DMS79 treated with DMSO at 0.1 percent for 48 hours (cell line): ENCODE measurements at regions not wholly inside any gene's neighbourhood (a gene's known extent, or its start where the extent isn't known, plus 50 kb on each side); places are given as distances from the start of the nearest gene placed in this dataset.

ENCODE experiments used
- DNase-seq: peaks from one replicate; lab custom pipeline; 2025; lab: John Stamatoyannopoulos, UW

DNA sequence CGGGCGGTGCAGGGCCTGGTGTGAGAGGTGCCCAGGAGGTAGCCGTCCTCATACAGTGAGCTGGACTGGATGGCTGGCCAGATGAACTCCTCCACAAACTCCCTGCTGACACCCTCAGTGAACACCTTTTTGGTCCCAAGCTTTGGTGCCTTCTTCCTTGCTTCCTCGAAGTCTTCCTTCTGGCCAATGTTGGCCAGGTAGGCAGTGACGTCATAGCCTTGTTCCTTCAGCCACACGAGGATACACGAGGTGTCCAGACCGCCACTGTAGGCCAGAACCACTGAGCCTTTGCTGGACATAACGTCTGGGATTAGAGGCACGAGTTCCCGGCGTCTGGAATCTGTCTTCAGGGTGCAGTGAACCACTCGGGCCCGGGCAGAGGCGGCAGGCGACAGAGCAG is 206.8 kb upstream of the SP4 start:
- DNase-seq = no peak

- no peak for DNase-seq
Observed at GRCh38 chr7:21238400-21239116, 189.3 kb upstream of the SP4 start.

DNA sequence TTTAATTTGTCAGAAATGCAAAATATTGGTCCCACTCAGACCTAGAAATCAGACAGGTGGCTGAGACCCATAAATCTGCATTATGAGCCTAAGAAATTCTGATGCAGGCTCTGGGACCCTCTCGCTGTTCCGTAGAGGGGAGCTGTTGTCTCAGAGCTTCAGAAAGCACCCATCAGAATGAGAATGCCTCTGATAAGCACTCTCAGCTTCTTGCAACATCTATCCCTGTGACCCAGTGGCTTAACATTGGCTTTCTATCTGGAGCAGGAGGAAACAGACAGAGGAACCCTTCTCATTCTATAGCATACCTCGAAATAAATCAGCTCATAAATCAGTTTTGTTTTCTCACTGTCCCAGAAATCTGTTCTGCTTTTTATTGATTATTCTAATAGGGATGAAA is 184.6 kb upstream of the SP4 start:
- DNase-seq = no peak

- DNase-seq = no peak
Observed at GRCh38 chr7:21251151-21251800, 176.6 kb upstream of the SP4 start.

GRCh38 chr7:21253740-21254687 is 173.9 kb upstream of the SP4 start:
- peak; percentile 31 for DNase-seq

GRCh38 chr7:21256310-21256877 is 171.5 kb upstream of the SP4 start:
- peak; percentile 12 for DNase-seq

DNA sequence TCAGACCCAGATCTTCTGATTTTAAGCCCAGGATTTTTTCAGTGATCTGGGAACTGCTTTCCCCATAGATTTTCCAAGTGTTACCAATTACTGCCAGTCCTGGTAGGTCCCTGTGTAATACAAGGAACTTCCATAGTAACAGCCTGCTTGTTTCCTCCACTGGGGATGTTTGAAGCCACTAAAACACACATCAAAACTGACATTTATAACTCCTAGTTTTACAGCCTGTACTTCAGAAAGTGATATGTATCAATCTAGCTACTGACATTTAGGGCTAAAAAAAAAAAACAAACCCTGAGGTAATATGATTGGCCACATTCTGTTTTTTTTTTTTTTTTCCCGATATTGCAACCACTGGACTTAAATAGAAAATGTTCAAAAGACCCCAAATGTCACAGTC is 166.9 kb upstream of the SP4 start:
- DNase-seq = no peak

- DNase-seq = no peak
Observed at GRCh38 chr7:21261627-21262594, 166.0 kb upstream of the SP4 start.

- no peak for DNase-seq
Observed at GRCh38 chr7:21269021-21269420, 158.9 kb upstream of the SP4 start.

DNA sequence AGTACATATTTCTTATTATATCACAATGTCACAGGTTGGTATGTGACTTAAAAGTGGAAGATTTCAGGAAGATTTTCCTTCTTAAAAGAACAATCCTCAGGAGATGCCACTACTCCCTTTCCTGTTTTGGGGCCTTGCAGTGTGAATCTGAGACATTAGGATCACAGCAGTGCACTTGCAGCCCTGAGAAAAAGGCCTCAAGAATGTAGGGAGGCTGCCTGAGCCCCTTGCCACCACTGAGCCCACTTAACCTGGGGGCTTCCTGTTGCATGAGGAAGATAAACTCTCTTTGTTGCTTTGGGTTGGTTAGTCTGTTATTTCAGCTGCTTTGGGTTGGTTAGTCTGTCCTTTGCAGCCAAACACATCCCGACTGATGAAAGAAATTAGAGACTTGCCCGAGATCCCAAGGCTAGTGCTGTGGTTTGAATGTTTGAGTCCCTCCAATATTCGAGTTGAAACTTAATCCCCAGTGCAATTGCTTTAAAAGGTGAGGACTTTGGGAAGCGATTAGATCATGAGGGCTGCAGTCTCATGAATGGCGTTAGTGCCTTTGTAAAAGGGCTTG is 151.3 kb upstream of the SP4 start:
- no peak for DNase-seq

DNA sequence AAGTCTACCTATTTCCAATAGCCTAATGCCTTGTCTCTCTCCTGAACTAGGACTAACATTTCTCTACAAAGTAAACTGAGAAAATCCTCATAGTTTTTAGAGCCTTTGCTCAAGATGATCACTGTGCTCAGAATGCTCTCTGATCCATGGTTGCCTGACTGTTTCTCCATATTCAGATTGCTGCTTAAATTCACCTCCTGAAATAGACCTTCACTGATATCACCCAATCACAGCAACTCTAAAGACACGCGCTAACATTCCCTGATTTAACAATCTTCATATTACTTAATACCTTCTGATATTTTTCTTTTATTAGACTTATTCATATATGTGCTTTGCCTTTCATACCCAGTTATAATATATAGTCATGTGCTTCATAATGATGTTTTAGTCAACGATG is 148.9 kb upstream of the SP4 start:
- DNase-seq = no peak

DNA sequence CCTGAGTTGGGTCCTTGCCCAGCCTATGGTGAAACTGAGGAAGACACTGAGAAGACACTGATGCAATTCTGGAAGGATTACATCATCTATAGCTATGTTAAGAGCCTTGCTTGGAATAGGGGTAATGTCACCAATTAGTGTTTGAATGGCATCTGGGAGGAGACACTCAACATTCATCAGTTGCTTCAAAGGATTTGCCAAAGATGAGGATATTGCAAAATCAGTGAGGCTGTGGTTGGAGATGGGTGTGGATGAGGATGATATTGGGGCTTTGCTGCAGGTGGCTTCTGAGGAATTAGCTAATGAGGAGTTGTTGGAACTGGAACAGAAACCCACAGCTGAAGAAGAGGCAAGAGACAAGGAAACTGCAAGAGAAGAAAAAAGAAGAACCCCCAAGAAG is 146.7 kb upstream of the SP4 start:
- DNase-seq = no peak

DNA sequence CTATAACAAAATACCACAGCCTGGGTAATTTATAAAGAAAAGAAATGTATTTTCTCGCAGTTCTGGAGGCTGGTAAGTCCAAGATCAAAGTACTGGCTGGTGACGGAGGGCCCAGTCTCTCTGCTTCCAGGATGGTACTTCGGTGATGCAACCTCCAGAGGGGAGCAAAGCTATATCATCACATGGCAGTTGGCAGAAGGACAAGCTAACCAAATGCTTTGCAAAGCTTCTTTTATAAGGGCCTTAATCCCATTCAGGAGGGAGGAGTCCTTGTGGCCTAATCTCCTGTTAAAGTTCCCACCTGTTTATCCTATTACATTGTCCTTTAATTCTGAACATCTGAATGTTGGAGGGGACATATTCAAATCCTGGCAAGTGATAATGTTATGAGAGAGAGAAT is 134.1 kb upstream of the SP4 start:
- no peak for DNase-seq

DNA sequence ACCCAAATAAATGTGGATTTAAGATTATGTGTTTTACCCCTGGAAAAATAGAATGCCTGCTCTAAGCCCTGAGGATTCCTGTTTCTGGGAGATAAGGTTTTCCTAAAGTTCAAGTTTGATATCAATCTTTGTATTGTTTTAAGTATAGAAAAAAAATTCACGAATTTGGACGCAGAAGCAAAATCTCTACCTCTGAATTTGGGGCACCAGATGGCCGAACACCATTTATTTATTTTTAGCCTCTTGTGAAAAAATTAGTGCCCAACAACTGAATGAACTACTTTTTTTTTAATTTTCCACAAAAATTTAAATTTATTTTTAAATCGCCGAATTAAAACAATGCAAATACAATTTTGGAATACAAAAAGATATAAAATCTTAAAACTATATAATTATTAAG is 128.1 kb upstream of the SP4 start:
- no peak for DNase-seq

GRCh38 chr7:21300692-21301091 is 127.2 kb upstream of the SP4 start:
- DNase-seq = no peak

GRCh38 chr7:21304808-21305375 is 123.0 kb upstream of the SP4 start:
- DNase-seq = no peak

DNA sequence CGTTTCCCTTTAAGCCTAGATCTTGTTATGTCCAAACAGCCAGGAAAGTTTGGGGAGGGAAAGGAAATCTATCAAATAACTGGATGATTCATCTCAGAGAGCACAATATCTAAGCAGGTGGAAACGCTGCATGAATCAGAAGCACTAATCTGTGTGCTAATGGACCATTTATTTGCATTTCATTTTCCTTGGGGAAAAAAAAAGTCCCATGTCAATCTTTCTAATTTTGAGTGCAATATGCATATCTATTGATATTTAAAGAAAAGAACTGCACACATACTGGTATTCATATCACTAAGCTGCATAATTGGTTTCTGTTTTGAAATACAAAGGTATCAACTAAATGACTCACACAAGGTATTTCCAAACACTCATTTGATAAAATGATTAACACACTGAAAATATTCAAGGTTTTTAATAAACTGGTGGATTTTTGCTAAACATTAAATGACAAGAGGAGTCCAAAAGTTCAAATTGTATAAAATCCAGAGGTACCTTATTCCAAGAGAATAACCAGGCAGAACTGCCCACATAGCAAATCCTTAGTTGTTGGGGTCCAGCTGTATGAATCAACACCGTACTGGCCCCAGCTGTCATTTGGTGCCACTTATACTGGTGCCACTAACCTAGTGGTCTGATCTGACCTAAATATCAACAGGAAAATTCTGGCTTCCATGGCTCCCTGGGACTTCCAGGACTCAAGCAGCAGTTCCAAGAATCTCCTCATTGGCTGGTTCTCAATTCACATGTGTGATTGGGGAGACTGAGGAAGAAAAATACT is 122.2 kb upstream of the SP4 start:
- no peak for DNase-seq

DNA sequence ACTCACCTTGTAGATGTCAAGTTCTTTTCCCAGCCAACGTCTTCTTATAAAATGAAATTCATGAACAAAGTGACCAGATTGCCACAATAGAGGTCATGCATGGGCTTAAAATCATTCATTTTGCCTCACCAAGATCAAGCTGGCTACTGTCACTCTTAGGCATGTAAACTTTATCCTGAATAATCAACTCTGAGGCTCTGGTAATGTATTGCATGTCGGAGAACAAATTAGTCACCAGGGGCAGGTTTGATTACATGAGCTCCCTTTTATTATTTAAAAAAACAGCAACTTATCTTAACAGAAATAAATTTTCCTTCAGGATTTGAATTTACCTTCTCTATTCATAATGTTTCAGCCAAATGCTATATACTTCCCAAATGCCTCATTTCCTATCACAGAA is 112.9 kb upstream of the SP4 start:
- no peak for DNase-seq

DNA sequence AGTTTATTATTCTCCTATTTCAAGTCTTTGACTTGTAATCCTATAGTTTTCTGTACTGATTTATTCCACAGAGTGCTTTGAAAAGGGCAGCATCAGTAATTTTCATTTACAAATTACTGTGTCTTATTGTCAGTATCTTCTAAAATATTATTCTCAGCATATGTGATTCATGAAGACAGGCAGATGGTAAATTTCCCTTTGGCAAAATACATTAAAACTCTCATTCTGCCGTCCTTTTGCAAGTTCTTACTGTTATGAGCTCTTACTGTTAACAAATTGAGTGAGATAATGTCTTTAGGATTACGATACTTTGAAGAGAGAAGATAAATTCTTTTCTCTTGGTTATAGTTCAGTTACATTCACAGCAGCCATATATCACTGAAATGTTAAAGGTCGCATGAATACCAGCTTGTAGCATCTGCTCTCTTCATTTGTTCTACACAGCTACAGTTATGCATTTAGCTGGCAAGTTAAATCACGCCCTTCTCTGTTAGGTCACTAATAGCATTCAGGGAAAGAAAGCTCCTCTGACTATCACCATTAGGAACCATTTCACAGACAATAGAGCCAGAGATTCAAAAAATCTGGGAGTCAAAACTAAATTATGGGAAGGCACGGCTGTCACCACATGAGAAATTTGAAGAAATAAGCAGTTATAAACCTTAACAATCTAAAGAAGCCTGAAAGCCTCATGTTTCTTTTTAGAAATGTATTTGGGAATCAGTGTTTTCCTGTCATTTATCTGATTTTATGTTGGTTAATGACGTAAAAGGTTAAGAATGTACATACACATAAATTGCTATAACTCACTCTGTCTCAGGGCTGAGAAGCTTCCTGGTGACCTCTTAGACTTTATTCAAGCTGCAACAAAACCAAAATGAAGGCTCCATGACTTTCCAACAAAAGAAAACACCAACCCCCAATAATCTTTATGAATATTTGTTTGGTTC is 109.6 kb upstream of the SP4 start:
- DNase-seq = no peak
